HG02938 (cell line): ENCODE measurements at regions not wholly inside any gene's neighbourhood (a gene's known extent, or its start where the extent isn't known, plus 50 kb on each side); places are given as distances from the start of the nearest gene placed in this dataset.
"Not testable (repeated sequence)": the region's sequence is repeated elsewhere in the genome, so short reads cannot be mapped to it uniquely, and the experiment has no call there.

Experiments
- ATAC-seq: cut with Tn5 transposase; IDR thresholded peaks from one replicate; pipeline ENCODE4 v1.9.1; 2021; ENCODE audit warnings: mild to moderate bottlenecking, moderate library complexity; ENCODE audit not compliant: unreplicated experiment

GRCh38 chr18:29779096-29779495, 1263.4 kb downstream of the DSC3 start:
- no peak for ATAC-seq

DNA sequence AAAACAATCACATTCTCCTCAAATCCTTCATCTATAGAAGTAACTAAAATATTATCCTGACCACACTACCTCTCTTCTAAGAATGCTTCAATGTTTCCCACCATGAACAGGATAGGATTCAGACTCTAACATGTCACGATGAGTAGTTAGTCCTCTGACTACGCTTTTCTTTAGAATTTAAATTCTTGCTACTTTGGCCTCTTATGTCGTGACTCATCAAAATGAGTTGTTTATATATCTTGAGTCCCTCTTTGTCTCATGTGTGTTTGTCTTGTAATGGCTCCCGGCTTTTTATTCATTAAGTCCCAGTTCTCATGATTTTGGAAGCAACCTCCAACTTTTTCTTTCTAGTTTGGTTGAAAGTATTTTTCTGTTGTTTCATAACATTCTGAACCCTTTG, 1289.2 kb downstream of the DSC3 start:
- ATAC-seq, result no peak

DNA sequence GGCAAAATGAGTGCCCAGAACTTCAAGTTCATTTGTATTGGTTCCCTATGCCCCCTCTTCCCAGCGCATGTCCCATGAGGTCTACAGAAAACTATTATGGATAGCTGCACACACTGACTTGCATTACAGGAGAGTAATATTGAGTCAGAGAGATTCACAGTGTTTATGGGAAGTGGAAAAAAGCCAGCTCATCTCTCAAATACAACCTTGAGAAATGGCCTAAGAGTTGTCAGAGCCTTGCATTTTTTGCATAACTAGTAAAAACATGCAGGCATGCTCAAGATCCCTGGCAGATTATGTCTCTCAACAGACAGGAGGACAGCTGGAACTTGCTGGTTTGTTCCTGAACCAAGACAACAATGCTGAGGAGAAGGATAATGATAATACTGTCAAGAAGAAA, 1292.8 kb downstream of the DSC3 start:
- no peak for ATAC-seq

DNA sequence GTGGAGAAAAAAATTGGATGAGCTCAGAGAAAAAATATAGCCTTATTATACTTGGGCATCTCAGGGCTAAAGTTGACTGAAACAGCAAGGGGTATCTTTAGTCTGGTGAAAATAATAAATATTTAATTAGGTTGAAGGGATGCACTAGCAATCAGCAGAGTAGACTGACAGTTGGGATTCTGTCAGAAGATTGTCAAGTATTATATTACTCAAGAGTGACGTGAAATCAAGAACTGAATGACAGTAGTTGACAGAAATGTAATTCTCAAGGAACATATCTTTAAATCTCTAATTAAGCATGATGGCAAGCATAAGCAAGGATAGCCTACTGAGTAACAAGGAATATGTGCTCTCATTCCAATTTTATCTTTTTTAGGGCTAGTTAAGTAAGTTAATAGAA, 1301.1 kb downstream of the DSC3 start:
- no peak for ATAC-seq

DNA sequence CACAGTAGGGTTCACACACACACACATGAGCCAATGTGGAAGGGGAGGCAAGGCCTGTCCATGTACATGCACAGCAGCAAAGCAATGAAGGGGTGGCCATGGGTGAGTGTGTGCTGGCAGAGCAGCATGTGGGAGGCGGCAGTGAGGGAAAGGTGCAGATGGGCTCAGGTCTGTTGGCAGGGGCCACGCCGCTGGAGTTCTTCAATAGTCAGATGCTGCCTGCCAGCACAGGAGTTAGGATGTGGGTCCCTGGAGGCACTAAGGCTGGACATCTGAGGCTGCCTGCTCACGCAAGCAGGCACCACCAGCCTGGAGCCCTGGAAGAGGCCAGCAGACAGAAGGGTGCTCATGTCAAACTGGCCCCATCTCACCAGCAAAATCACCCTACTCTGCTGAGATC, 1304.9 kb downstream of the DSC3 start:
- ATAC-seq, result no peak

- no peak for ATAC-seq
Measured at GRCh38 chr18:29737190-29737589, 1305.4 kb downstream of the DSC3 start.

DNA sequence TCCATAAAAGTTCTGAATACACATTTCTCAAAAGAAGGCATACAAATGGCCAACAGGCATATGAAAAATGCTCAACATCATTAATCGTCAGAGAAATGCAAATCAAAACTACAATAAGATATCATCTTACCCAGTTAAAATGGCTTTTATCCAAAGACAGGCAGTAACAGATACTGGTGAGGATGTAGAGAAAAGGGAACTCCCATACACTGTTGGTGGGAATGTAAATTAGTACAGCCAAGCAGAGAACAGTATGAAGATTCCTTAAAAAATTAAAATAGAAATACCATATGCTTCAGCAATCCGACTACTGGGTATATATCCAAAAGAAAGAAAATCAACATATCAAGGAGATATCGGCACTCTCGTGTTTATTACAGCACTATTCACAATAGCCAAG, 1312.5 kb downstream of the DSC3 start:
- no peak for ATAC-seq

- no peak for ATAC-seq
Measured at GRCh38 chr18:29726646-29727045, 1315.9 kb downstream of the DSC3 start.

- ATAC-seq, result not testable (repeated sequence)
Measured at GRCh38 chr18:29723486-29723885, 1319.1 kb downstream of the DSC3 start.

GRCh38 chr18:29715960-29716359, 1326.6 kb downstream of the DSC3 start:
- ATAC-seq, result not testable (repeated sequence)

- no peak for ATAC-seq
Measured at GRCh38 chr18:29712785-29713184, 1329.8 kb downstream of the DSC3 start.

- ATAC-seq, result no peak
Measured at GRCh38 chr18:29711932-29712331, 1330.6 kb downstream of the DSC3 start.

DNA sequence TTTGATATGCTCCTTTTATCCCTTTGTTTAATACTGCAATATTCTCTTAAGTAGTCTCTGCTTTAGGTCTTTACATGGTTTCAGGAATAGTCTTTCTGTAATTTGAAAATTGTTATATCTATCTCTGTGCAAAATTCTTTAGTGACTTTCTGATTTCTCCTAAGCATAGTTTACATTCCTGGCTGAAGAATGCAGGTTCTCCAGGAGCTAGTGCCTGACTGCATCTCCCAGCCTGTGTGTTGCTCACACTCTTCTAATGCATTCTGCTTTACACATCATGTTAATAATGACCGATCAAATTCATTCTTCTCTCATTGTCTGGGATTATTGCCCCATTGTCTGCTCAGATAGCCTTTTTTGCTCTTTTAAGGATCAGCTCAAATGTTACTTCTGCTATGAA, 1349.2 kb downstream of the DSC3 start:
- no peak for ATAC-seq

DNA sequence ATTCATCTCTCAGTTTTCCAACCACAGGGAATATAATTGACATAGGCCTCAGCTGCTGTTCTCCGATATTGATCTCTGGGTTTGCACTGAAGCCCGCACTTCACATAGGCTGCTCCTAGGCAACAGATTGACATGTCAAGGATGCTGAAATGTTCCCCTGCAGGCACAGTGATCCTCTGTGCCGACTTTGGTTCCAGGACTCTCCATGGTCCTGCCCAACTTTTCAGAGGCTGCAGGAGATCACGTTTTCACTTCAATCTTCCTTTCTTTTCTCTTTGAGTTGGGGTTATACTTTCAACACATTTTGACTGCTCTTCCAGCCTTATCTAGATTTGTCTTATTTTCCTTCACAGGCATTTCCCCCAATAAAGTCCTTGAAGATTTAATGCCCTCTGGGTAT, 1361.0 kb downstream of the DSC3 start:
- no peak for ATAC-seq

GRCh38 chr18:29664278-29665036, 1378.1 kb downstream of the DSC3 start:
- ATAC-seq, result no peak

GRCh38 chr18:29661924-29662323, 1380.6 kb downstream of the DSC3 start:
- ATAC-seq, result no peak

DNA sequence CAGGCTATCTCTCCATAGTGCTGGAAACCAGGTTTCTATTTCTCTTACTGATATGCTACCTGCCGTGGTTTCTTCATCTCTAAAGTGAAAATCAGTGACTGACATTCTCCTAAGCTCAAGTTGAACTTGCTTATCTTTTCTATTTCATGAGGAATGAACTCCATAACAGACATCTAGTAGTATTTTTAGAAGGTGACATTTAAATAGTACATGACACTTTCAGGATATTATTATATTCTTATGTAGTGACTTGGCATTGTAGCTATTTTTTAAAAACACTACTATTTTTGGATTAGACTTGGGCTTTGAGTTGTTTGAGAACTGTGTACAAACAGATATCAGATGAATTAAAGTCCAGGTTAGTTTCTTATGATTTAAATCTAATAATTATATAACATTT, 1381.8 kb downstream of the DSC3 start:
- no peak for ATAC-seq

DNA sequence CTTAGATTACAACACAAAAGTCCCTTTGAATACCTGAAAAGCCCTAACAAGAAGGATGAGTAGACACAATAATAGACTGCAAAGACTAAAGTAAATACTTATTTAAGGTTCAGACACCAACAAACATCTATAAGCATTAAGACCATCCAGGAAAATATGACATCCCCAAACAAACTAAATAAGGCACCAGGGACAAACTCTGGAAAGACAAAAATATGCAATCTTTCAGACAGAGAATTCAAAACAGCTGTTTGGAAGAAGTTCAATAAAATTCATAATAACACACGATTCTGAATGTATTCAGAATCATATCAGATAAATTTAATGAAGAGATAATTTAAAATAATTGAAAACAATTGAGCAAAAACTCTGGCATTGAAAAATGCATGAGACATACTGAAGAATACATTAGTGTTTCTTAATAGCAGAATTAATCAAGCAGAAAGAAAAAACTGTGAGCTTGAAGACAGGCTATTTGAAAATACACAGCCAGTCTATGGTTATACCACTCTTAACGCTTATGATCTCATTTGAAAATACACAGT, 1388.8 kb downstream of the DSC3 start:
- no peak for ATAC-seq

- no peak for ATAC-seq
Measured at GRCh38 chr18:29652797-29653196, 1389.7 kb downstream of the DSC3 start.

GRCh38 chr18:29651122-29651680, 1391.3 kb downstream of the DSC3 start:
- no peak for ATAC-seq

GRCh38 chr18:29648891-29649290, 1393.7 kb downstream of the DSC3 start:
- no peak for ATAC-seq

DNA sequence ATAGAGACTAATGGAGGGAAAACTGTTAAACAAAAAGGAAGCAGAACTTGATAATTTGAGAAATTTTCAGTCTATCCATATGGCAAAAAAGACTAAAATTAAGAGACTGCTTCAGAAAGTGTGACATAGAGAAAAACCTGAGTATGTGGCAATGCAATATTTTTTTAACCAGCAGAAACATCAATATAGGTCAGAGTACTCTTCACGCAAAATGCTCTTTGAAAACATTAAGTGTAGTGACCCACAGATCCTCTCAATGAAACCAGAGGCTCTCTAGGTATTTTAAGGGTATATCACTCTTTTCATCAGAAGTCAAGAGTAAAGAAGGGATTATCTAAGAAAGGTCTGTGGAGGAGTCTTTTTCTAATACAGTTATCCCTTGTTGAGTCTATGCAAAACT, 1394.8 kb downstream of the DSC3 start:
- ATAC-seq, result no peak

DNA sequence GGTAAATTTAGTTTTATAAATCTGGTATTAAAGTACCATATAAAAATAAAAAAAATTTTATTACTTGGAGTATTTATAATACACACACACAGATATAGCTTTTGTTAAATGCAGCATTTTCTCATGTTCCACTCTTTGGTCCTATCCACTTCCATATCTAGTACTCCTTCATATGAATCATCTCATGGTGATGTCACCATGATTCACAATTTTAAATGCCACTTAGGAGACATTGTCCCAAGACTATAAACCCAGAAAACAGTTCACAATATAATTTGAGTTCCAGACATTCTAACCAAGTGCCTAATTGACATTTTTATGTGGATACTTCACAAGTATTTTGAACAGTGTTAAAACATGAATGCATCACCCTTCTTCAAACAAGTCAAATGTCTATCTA, 1398.3 kb downstream of the DSC3 start:
- no peak for ATAC-seq
